Karpas-422 (cell line): ENCODE measurements at regions not wholly inside any gene's neighbourhood (a gene's known extent, or its start where the extent isn't known, plus 50 kb on each side); places are given as distances from the start of the nearest gene placed in this dataset.

Source experiments
- DNase-seq: peaks from one replicate; pipeline ENCODE4 v3.0.0-alpha.2; 2015
- H2AFZ ChIP-seq: fragments of 200-600 bp; sonication (generic); 2 replicates; pipeline ENCODE4 v1.6.1; 2014; ENCODE audit warnings: antibody characterized with exemption, low read length, mixed read lengths
- H3K27ac ChIP-seq: fragments of 200-600 bp; sonication (generic); 2 replicates; pipeline ENCODE4 v1.5.1; 2014; ENCODE audit warnings: mild to moderate bottlenecking, low read length, moderate library complexity
- H3K27me3 ChIP-seq: fragments of 200-600 bp; sonication (generic); 2 replicates; pipeline ENCODE4 v1.6.1; 2014; ENCODE audit warnings: low read length, mixed read lengths
- H3K36me3 ChIP-seq: fragments of 200-600 bp; sonication (generic); 2 replicates; pipeline ENCODE4 v1.6.1; 2014; ENCODE audit warnings: low read length, mixed read lengths; ENCODE audit not compliant: insufficient read depth
- H3K4me1 ChIP-seq: fragments of 200-600 bp; sonication (generic); 2 replicates; pipeline ENCODE4 v1.6.1; 2014; ENCODE audit warnings: mild to moderate bottlenecking, low read length, mixed read lengths
- H3K4me2 ChIP-seq: fragments of 200-600 bp; sonication (generic); 2 replicates; pipeline ENCODE4 v1.6.1; 2014; ENCODE audit warnings: low read length, low read depth, mild to moderate bottlenecking; ENCODE audit not compliant: poor library complexity, severe bottlenecking
- H3K4me3 ChIP-seq: fragments of 200-600 bp; sonication (generic); 2 replicates; pipeline ENCODE4 v1.5.1; 2014; ENCODE audit warnings: mild to moderate bottlenecking, antibody characterized with exemption, low read length, mixed read lengths
- H3K79me2 ChIP-seq: fragments of 200-600 bp; sonication (generic); 2 replicates; pipeline ENCODE4 v1.6.1; 2014; ENCODE audit warnings: mild to moderate bottlenecking, low read length, mixed read lengths
- H3K9ac ChIP-seq: fragments of 200-600 bp; sonication (generic); 2 replicates; pipeline ENCODE4 v1.6.0; 2014; ENCODE audit warnings: low read length
- H3K9me2 ChIP-seq: fragments of 200-600 bp; sonication (generic), shearing (Covaris generic); replicated peaks from 2 replicates; pipeline ENCODE4 v1.6.0; 2014; ENCODE audit warnings: mild to moderate bottlenecking, low read length, moderate library complexity; ENCODE audit not compliant: insufficient read depth
- H3K9me3 ChIP-seq: fragments of 300-700, 200-600 bp; sonication (generic); 2 replicates; pipeline ENCODE4 v1.6.1; 2014; ENCODE audit warnings: low read length, mixed read lengths
- H4K20me1 ChIP-seq: fragments of 200-600 bp; sonication (generic); 2 replicates; pipeline ENCODE4 v1.6.1; 2014; ENCODE audit warnings: mild to moderate bottlenecking, antibody characterized with exemption, low read length, low read depth; ENCODE audit not compliant: insufficient read depth

- Histone ChIP-seq H3K9me3 (no peaks in the 10 kb centered on the region), H3K4me3 (no peak overlapping the region), H3K27ac (no peak overlapping the region), H3K4me2 (no peak overlapping the region), H4K20me1 (no peaks in the 10 kb centered on the region), H3K4me1 (no peaks in the 10 kb centered on the region), H3K9me2 (no peaks in the 10 kb centered on the region), H3K9ac (no peak overlapping the region), H3K79me2 (no peaks in the 10 kb centered on the region), H3K36me3 (no peaks in the 10 kb centered on the region), H2AFZ (no peak overlapping the region), H3K27me3 (no peaks in the 10 kb centered on the region)
- no peak for DNase-seq
Measured at GRCh38 chr2:220961143-220961860, 610.8 kb downstream of the EPHA4 start.

- Histone ChIP-seq H3K9me3 (no peaks in the 10 kb centered on the region), H3K79me2 (no peaks in the 10 kb centered on the region), H4K20me1 (no peaks in the 10 kb centered on the region), H3K4me3 (no peak overlapping the region), H3K4me2 (no peak overlapping the region), H3K9me2 (no peaks in the 10 kb centered on the region), H3K4me1 (no peaks in the 10 kb centered on the region), H2AFZ (no peak overlapping the region), H3K27ac (no peak overlapping the region), H3K9ac (no peak overlapping the region), H3K36me3 (no peaks in the 10 kb centered on the region), H3K27me3 (no peaks in the 10 kb centered on the region)
- no peak for DNase-seq
Measured at GRCh38 chr2:220962556-220962955, 609.5 kb downstream of the EPHA4 start.

- no peaks in the 10 kb centered on the region for H3K27me3 ChIP-seq
- H3K9ac ChIP-seq: no peak overlapping the region
- no peaks in the 10 kb centered on the region for H3K36me3 ChIP-seq
- H3K4me2 ChIP-seq: no peak overlapping the region
- no peaks in the 10 kb centered on the region for H3K79me2 ChIP-seq
- H3K9me2 ChIP-seq: no peaks in the 10 kb centered on the region
- DNase-seq: no peak
- no peaks in the 10 kb centered on the region for H3K4me1 ChIP-seq
- no peak overlapping the region for H2AFZ ChIP-seq
- no peaks in the 10 kb centered on the region for H4K20me1 ChIP-seq
- no peaks in the 10 kb centered on the region for H3K9me3 ChIP-seq
- no peak overlapping the region for H3K4me3 ChIP-seq
- no peak overlapping the region for H3K27ac ChIP-seq
Measured at GRCh38 chr2:220963076-220963475, 609.0 kb downstream of the EPHA4 start.

- Histone ChIP-seq H3K9me3 (no peaks in the 10 kb centered on the region), H2AFZ (no peak overlapping the region), H3K9me2 (no peaks in the 10 kb centered on the region), H4K20me1 (no peaks in the 10 kb centered on the region), H3K27me3 (no peaks in the 10 kb centered on the region), H3K36me3 (no peaks in the 10 kb centered on the region), H3K4me1 (no peaks in the 10 kb centered on the region), H3K27ac (no peak overlapping the region), H3K4me3 (no peak overlapping the region), H3K4me2 (no peak overlapping the region), H3K79me2 (no peaks in the 10 kb centered on the region), H3K9ac (no peak overlapping the region)
- DNase-seq: no peak
Measured at GRCh38 chr2:220963930-220964329, 608.2 kb downstream of the EPHA4 start.

- no peaks in the 10 kb centered on the region for H3K9me3 ChIP-seq
- H4K20me1 ChIP-seq: no peaks in the 10 kb centered on the region
- H2AFZ ChIP-seq: no peak overlapping the region
- no peak for DNase-seq
- no peak overlapping the region for H3K27ac ChIP-seq
- no peaks in the 10 kb centered on the region for H3K9me2 ChIP-seq
- no peaks in the 10 kb centered on the region for H3K36me3 ChIP-seq
- no peaks in the 10 kb centered on the region for H3K27me3 ChIP-seq
- H3K4me2 ChIP-seq: no peak overlapping the region
- H3K9ac ChIP-seq: no peak overlapping the region
- H3K4me3 ChIP-seq: no peak overlapping the region
- H3K4me1 ChIP-seq: no peaks in the 10 kb centered on the region
- H3K79me2 ChIP-seq: no peaks in the 10 kb centered on the region
Measured at GRCh38 chr2:220966636-220967035, 605.5 kb downstream of the EPHA4 start.

- no peak for DNase-seq
- H3K4me1 ChIP-seq: no peaks in the 10 kb centered on the region
- H3K27me3 ChIP-seq: no peaks in the 10 kb centered on the region
- H3K4me3 ChIP-seq: no peak overlapping the region
- H4K20me1 ChIP-seq: no peaks in the 10 kb centered on the region
- H3K4me2 ChIP-seq: no peak overlapping the region
- H3K9me2 ChIP-seq: no peaks in the 10 kb centered on the region
- no peaks in the 10 kb centered on the region for H3K9me3 ChIP-seq
- H3K36me3 ChIP-seq: no peaks in the 10 kb centered on the region
- H3K79me2 ChIP-seq: no peaks in the 10 kb centered on the region
- no peak overlapping the region for H2AFZ ChIP-seq
- H3K27ac ChIP-seq: no peak overlapping the region
- H3K9ac ChIP-seq: no peak overlapping the region
Measured at GRCh38 chr2:220969348-220969747, 602.8 kb downstream of the EPHA4 start.

GRCh38 chr2:220980966-220981675, 591.0 kb downstream of the EPHA4 start:
- Histone ChIP-seq H3K27me3 (no peaks in the 10 kb centered on the region), H4K20me1 (no peaks in the 10 kb centered on the region), H3K9me3 (no peaks in the 10 kb centered on the region), H3K9ac (no peak overlapping the region), H3K36me3 (no peaks in the 10 kb centered on the region), H3K4me3 (no peak overlapping the region), H2AFZ (no peak overlapping the region), H3K4me2 (no peak overlapping the region), H3K79me2 (no peaks in the 10 kb centered on the region), H3K4me1 (no peaks in the 10 kb centered on the region), H3K27ac (no peak overlapping the region), H3K9me2 (no peaks in the 10 kb centered on the region)
- no peak for DNase-seq

- H4K20me1 ChIP-seq: no peaks in the 10 kb centered on the region
- H3K36me3 ChIP-seq: no peaks in the 10 kb centered on the region
- no peaks in the 10 kb centered on the region for H3K79me2 ChIP-seq
- no peak overlapping the region for H3K27ac ChIP-seq
- H3K4me2 ChIP-seq: no peak overlapping the region
- no peaks in the 10 kb centered on the region for H3K9me2 ChIP-seq
- H2AFZ ChIP-seq: no peak overlapping the region
- no peaks in the 10 kb centered on the region for H3K9me3 ChIP-seq
- DNase-seq: no peak
- 0 out of 2 replicates have a peak, but pooled peaks cover 2% of the 10 kb centered on the region for H3K27me3 ChIP-seq
- H3K9ac ChIP-seq: no peak overlapping the region
- H3K4me3 ChIP-seq: no peak overlapping the region
- H3K4me1 ChIP-seq: no peaks in the 10 kb centered on the region
Measured at GRCh38 chr2:220981926-220982325, 590.2 kb downstream of the EPHA4 start.
